CD14-positive monocyte (primary cell): ENCODE measurements at regions not wholly inside any gene's neighbourhood (a gene's known extent, or its start where the extent isn't known, plus 50 kb on each side); places are given as distances from the start of the nearest gene placed in this dataset.

Experiments used
- DNase-seq, 3 donors: peaks; one replicate each; pipeline ENCODE4 v3.0.0-alpha.2; 2011 to 2022
- H2AFZ ChIP-seq: 2 replicates; pipeline ENCODE4 v1.6.0; 2012; ENCODE audit warnings: mild to moderate bottlenecking, low read depth, low read length, inconsistent platforms; ENCODE audit not compliant: insufficient read depth, poor library complexity, severe bottlenecking
- H3K27ac ChIP-seq, 2 donors: 1 replicate in 1 of 2; 2 replicates in 1 of 2; pipeline ENCODE4 v1.5.1; 2012 to 2013; ENCODE audit warnings: low read length in 2 of 2, control low read depth in 1 of 2, inconsistent platforms in 1 of 2, low read depth in 1 of 2, mild to moderate bottlenecking in 1 of 2
- H3K27me3 ChIP-seq, 2 donors: one replicate each; pipeline versions ENCODE4 v1.6.0 to v1.6.1; 2011 to 2013; ENCODE audit warnings: low read length in 2 of 2; ENCODE audit not compliant: control insufficient read depth in 2 of 2, insufficient read depth in 2 of 2
- H3K36me3 ChIP-seq, 2 donors: replicated peaks in 1 of 2; 1 replicate in 1 of 2; 2 replicates in 1 of 2; pipeline versions ENCODE4 v1.5.1 to v1.6.1; 2012 to 2013; ENCODE audit warnings: low read length in 2 of 2, control low read depth in 1 of 2, inconsistent platforms in 1 of 2, mild to moderate bottlenecking in 1 of 2; ENCODE audit not compliant: insufficient read depth in 2 of 2, control insufficient read depth in 1 of 2
- H3K4me1 ChIP-seq, 2 donors: 1 replicate in 1 of 2; 2 replicates in 1 of 2; pipeline versions ENCODE4 v1.5.1 to v1.6.1; 2012 to 2013; ENCODE audit warnings: low read length in 2 of 2, control low read depth in 1 of 2, inconsistent platforms in 1 of 2, mild to moderate bottlenecking in 1 of 2, moderate library complexity in 1 of 2; ENCODE audit not compliant: insufficient read depth in 2 of 2, control insufficient read depth in 1 of 2
- H3K4me2 ChIP-seq: replicated peaks from 2 replicates; pipeline ENCODE3; 2012; ENCODE audit warnings: low read length, moderate library complexity, mild to moderate bottlenecking; ENCODE audit not compliant: poor library complexity, severe bottlenecking; ENCODE audit errors: extremely low read depth
- H3K4me3 ChIP-seq, 3 experiments: fragments of 200-600 bp in 1 of 3; sonication (generic) in 1 of 3; replicated peaks in 1 of 3; 1 replicate in 2 of 3; 2 replicates in 1 of 3; pipeline ENCODE4 v1.5.1; 2011 to 2013; ENCODE audit warnings: low read length in 3 of 3, mild to moderate bottlenecking in 3 of 3, control low read depth in 2 of 3, low read depth in 2 of 3, inconsistent platforms in 1 of 3, moderate library complexity in 1 of 3
- H3K79me2 ChIP-seq: 2 replicates; pipeline ENCODE4 v1.6.0; 2012; ENCODE audit warnings: mild to moderate bottlenecking, control low read depth, inconsistent platforms, low read length, moderate library complexity; ENCODE audit not compliant: insufficient read depth
- H3K9ac ChIP-seq: 2 replicates; pipeline ENCODE4 v1.6.0; 2017; ENCODE audit warnings: low read length, mild to moderate bottlenecking; ENCODE audit not compliant: insufficient read depth, poor library complexity, severe bottlenecking
- H3K9me3 ChIP-seq, 2 donors: replicated peaks in 1 of 2; 1 replicate in 1 of 2; 2 replicates in 1 of 2; pipeline versions ENCODE4 v1.5.1 to v1.6.1; 2012 to 2013; ENCODE audit warnings: low read length in 2 of 2, control low read depth in 1 of 2; ENCODE audit not compliant: control insufficient read depth in 1 of 2, insufficient read depth in 1 of 2
- H4K20me1 ChIP-seq: 2 replicates; pipeline ENCODE4 v1.6.0; 2012; ENCODE audit warnings: mild to moderate bottlenecking, low read length, control low read depth, moderate library complexity; ENCODE audit not compliant: insufficient read depth
- H3K27ac Mint-ChIP-seq, 7 donors: one replicate each; pipeline ENCODE4 v1.8.0; 2020; ENCODE audit warnings: mild to moderate bottlenecking in 7 of 7, mixed read lengths in 7 of 7, moderate library complexity in 6 of 7, inconsistent platforms in 2 of 7
- H3K27me3 Mint-ChIP-seq, 3 donors: one replicate each; pipeline ENCODE4 v1.8.0; 2021 to 2022; ENCODE audit warnings: low read depth in 3 of 3, mild to moderate bottlenecking in 3 of 3, mixed read lengths in 3 of 3, moderate library complexity in 3 of 3, inconsistent platforms in 1 of 3
- H3K36me3 Mint-ChIP-seq, 2 donors: one replicate each; pipeline ENCODE4 v1.8.0; 2020; ENCODE audit warnings: mixed read lengths in 2 of 2, inconsistent platforms in 1 of 2, mild to moderate bottlenecking in 1 of 2
- H3K4me1 Mint-ChIP-seq: one replicate; pipeline ENCODE4 v1.8.0; 2020; ENCODE audit warnings: mild to moderate bottlenecking, mixed read lengths
- H3K4me3 Mint-ChIP-seq, 2 donors: one replicate each; pipeline ENCODE4 v1.8.0; 2020; ENCODE audit warnings: mild to moderate bottlenecking in 2 of 2, mixed read lengths in 2 of 2, moderate library complexity in 1 of 2
- H3K9me3 Mint-ChIP-seq, 7 donors: one replicate each; pipeline ENCODE4 v1.8.0; 2020 to 2022; ENCODE audit warnings: mixed read lengths in 7 of 7, mild to moderate bottlenecking in 6 of 7, moderate library complexity in 6 of 7, inconsistent platforms in 2 of 7
- WGBS: methylation state at CpG from one replicate; pipeline ENCODE4 v1.1.5; 2013; ENCODE audit warnings: missing lambda C conversion rate; ENCODE audit not compliant: insufficient coverage; 5-methylcytosine and 5-hydroxymethylcytosine counted together
- intact Hi-C, 2 donors: fragments of 100-400 bp; cut with micrococcal nuclease; formaldehyde crosslinking; loops; one replicate each; pipeline versions ENCODE4 v1.15.0 to v1.15.1; 2023
- TF ChIP-seq, protein P1 (sequence below): fragments of 200-600 bp; IDR thresholded peaks from one replicate; pipeline ENCODE4 v1.8.0; 2022; ENCODE audit warnings: antibody characterized with exemption, mild to moderate bottlenecking

DNA sequence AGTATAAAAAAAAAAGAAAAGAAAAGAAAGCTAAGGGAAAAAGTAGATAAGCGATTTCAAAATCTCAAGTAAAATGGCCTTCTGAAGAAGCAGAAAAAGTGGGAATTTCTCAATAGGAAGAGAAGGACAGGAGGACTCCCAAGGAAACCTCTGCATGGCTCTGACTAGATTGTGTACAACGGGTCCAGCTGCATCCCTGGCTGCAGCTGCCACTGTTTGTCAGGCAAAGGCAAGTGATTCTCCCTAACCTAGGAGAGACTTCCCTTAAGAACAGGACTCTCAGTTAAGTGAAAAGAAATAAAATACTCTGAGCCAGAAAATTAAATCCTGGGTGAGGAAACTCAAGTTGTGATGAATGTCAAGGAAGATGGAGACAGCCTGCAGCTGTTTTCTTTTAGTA lies 298.6 kb upstream of the KIAA1217 start:
- 100% methylated on average over 2 of the region's 2 CpGs for WGBS
- no peak overlapping the region for H3K4me3 ChIP-seq

DNA sequence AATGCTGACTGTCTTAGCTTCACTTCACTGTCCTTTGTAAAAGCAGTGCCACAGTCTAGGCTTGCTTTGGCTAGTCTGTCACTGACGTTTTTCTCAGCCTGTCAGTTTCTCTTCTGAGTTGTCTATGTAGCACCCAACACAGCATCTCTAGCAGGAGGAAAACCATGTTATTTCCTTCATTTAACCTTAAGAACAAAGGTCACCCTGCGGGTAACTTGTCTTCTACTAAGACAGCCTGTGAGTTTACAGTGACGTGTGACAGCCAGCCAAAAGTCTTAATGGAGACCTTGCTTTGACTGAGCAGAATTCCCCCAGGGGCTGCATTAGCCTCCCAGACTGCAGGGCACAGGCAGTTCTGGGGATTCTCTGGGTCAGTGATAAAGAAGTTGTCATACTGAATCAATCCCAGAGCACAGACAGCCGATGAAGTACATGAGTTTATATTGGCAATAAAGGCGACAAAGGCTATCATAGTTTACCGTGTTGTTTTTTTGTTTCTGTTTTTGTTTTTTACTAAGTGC lies 296.0 kb upstream of the KIAA1217 start:
- TF ChIP-seq, protein P1, sequence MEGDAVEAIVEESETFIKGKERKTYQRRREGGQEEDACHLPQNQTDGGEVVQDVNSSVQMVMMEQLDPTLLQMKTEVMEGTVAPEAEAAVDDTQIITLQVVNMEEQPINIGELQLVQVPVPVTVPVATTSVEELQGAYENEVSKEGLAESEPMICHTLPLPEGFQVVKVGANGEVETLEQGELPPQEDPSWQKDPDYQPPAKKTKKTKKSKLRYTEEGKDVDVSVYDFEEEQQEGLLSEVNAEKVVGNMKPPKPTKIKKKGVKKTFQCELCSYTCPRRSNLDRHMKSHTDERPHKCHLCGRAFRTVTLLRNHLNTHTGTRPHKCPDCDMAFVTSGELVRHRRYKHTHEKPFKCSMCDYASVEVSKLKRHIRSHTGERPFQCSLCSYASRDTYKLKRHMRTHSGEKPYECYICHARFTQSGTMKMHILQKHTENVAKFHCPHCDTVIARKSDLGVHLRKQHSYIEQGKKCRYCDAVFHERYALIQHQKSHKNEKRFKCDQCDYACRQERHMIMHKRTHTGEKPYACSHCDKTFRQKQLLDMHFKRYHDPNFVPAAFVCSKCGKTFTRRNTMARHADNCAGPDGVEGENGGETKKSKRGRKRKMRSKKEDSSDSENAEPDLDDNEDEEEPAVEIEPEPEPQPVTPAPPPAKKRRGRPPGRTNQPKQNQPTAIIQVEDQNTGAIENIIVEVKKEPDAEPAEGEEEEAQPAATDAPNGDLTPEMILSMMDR = no peak
- 79% methylated on average over 4 of the region's 6 CpGs for WGBS
- Mint-ChIP-seq H3K27me3 (peaks cover 0 to 7% (median 0%) of the 10 kb centered on the region in 3 donors), H3K27ac (no peak overlapping the region), H3K36me3 (no peaks in the 10 kb centered on the region), H3K4me3 (no peak overlapping the region), H3K4me1 (peaks cover 5% of the 10 kb centered on the region), H3K9me3 (peaks cover 0 to 7% (median 4%) of the 10 kb centered on the region in 7 donors)
- no peaks in the 10 kb centered on the region for H3K36me3 ChIP-seq
- H4K20me1 ChIP-seq = no peaks in the 10 kb centered on the region
- H3K79me2 ChIP-seq = no peaks in the 10 kb centered on the region
- intact Hi-C loops = no loop called here
- H3K9me3 ChIP-seq = peaks cover 0 to 3% of the 10 kb centered on the region in 2 donors
- H3K4me1 ChIP-seq = no peaks in the 10 kb centered on the region
- H3K4me3 ChIP-seq = no peak overlapping the region
- H3K27me3 ChIP-seq = no peaks in the 10 kb centered on the region
- no peak overlapping the region for H3K9ac ChIP-seq
- no peak overlapping the region for H2AFZ ChIP-seq
- no peak overlapping the region for H3K4me2 ChIP-seq
- no peak for DNase-seq
- no peak overlapping the region for H3K27ac ChIP-seq

More for the DNA sequence above, 298.6 kb upstream of the KIAA1217 start:
- peaks cover 0 to 3% of the 10 kb centered on the region in 2 donors for H3K9me3 ChIP-seq
- no peaks in the 10 kb centered on the region for H3K27me3 ChIP-seq
- no peak overlapping the region for H2AFZ ChIP-seq
- no peak overlapping the region for H3K27ac ChIP-seq
- no peaks in the 10 kb centered on the region for H4K20me1 ChIP-seq
- H3K9ac ChIP-seq = no peak overlapping the region
- H3K79me2 ChIP-seq = no peaks in the 10 kb centered on the region
- Mint-ChIP-seq H3K36me3 (no peaks in the 10 kb centered on the region), H3K9me3 (peaks cover 0 to 13% (median 7%) of the 10 kb centered on the region in 7 donors), H3K4me3 (no peak overlapping the region), H3K27ac (no peak overlapping the region), H3K4me1 (no peaks in the 10 kb centered on the region), H3K27me3 (peaks cover 0 to 11% (median 0%) of the 10 kb centered on the region in 3 donors)
- no peaks in the 10 kb centered on the region for H3K36me3 ChIP-seq
- TF ChIP-seq, protein P1 = no peak
- H3K4me1 ChIP-seq = no peaks in the 10 kb centered on the region
- H3K4me2 ChIP-seq = no peak overlapping the region
- DNase-seq = no peak
- intact Hi-C loops = no loop called here
